ENCODE measurements at regions not wholly inside any gene's neighbourhood (a gene's known extent, or its start where the extent isn't known, plus 50 kb on each side); places are given as distances from the start of the nearest gene placed in this dataset.

- intact Hi-C loops (cut with DNase I) = no loop called here
- no peak for ATAC-seq
Observed at GRCh38 chr14:104382361-104383087, 197.0 kb upstream of the C14orf180 start.

GRCh38 chr14:104383088-104383995 is 196.2 kb upstream of the C14orf180 start:
- no peaks in the 10 kb centered on the region for H3K36me3 ChIP-seq
- H3K27me3 ChIP-seq = peaks cover 4% of the 10 kb centered on the region
- no peak overlapping the region for H3K4me3 ChIP-seq
- no peak overlapping the region for H3K27ac ChIP-seq
- no peak for TF ChIP-seq CTCF (IDR thresholded peaks at IDR 0.05)
- ATAC-seq (no peak), DNase-seq (peak; percentile 60)
- H3K9me3 ChIP-seq = no peaks in the 10 kb centered on the region
- no peaks in the 10 kb centered on the region for H3K4me1 ChIP-seq
- intact Hi-C loops (cut with DNase I) = no loop called here

More at GRCh38 chr14:104382361-104383087, 197.0 kb upstream of the C14orf180 start:
- H3K27me3 ChIP-seq = peaks cover 4% of the 10 kb centered on the region
- TF ChIP-seq CTCF (IDR thresholded peaks at IDR 0.05) = no peak
- DNase-seq = peak; percentile 53
- no peaks in the 10 kb centered on the region for H3K36me3 ChIP-seq
- H3K4me1 ChIP-seq = no peaks in the 10 kb centered on the region
- no peak overlapping the region for H3K27ac ChIP-seq
- H3K4me3 ChIP-seq = no peak overlapping the region
- no peaks in the 10 kb centered on the region for H3K9me3 ChIP-seq

GRCh38 chr14:104383996-104384775 is 195.4 kb upstream of the C14orf180 start:
- Histone ChIP-seq H3K27ac (no peak overlapping the region), H3K27me3 (peaks cover 4% of the 10 kb centered on the region), H3K4me3 (no peak overlapping the region), H3K9me3 (no peaks in the 10 kb centered on the region), H3K36me3 (no peaks in the 10 kb centered on the region), H3K4me1 (no peaks in the 10 kb centered on the region)
- no peak for TF ChIP-seq CTCF (IDR thresholded peaks at IDR 0.05)
- ATAC-seq (no peak), DNase-seq (peak; percentile 61)
- intact Hi-C loops (cut with DNase I) = no loop called here

- H3K27ac ChIP-seq = no peak overlapping the region
- no peak for ATAC-seq
- H3K4me3 ChIP-seq = no peak overlapping the region
- H3K27me3 ChIP-seq = peaks cover under 1% of the 10 kb centered on the region
- H3K36me3 ChIP-seq = no peaks in the 10 kb centered on the region
- intact Hi-C loops (cut with DNase I) = no loop called here
- DNase-seq = peak; percentile 26
- H3K9me3 ChIP-seq = no peaks in the 10 kb centered on the region
- H3K4me1 ChIP-seq = no peaks in the 10 kb centered on the region
- no peak for TF ChIP-seq CTCF (IDR thresholded peaks at IDR 0.05)
Observed at GRCh38 chr14:104384776-104385071, 194.8 kb upstream of the C14orf180 start.

- Histone ChIP-seq H3K4me3 (no peak overlapping the region), H3K27me3 (no peaks in the 10 kb centered on the region), H3K9me3 (no peaks in the 10 kb centered on the region), H3K4me1 (no peaks in the 10 kb centered on the region), H3K27ac (no peak overlapping the region), H3K36me3 (no peaks in the 10 kb centered on the region)
- no peak for ATAC-seq
- TF ChIP-seq CTCF (IDR thresholded peaks at IDR 0.05) = no peak
- intact Hi-C loops (cut with DNase I) = no loop called here
- DNase-seq = no peak
Observed at GRCh38 chr14:104385111-104385510, 194.5 kb upstream of the C14orf180 start.
